ENCODE measurements at regions not wholly inside any gene's neighbourhood (a gene's known extent, or its start where the extent isn't known, plus 50 kb on each side); places are given as distances from the start of the nearest gene placed in this dataset.

DNA sequence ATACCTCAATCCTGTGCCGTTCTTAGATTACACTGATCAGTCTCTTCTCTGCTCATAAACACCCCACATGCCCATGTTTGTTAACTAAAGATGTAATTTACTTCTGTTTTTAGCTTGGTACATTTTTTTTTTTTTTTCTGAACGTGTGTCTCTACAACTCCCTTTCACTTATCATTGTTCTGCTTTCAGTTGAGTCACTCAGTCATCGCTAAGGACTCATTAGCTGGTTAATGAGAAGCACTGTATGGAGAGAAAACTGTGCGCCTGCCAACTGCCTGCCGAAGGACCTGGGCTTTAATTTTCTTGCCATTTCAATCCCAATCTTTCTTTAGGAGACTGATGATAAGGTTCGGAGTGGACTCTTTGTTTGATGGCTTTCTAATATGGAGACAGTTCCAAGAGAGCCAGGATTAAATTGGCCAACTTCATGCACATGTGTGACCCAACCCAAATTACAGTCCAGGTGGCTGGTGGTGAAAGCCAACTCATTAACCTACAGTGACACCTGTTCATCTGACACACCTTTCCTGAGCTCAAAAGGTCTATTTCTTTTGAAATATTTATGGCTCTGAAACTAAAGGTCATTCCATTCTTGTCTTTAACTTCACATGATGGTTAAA lies 334.1 kb downstream of the BCKDHB start:
- Mint-ChIP-seq H3K9me3 (ENCODE audit: unreplicated experiment) (peaks cover 4% of the 10 kb centered on the region), H3K27me3 (ENCODE audit: unreplicated experiment) (no peaks in the 10 kb centered on the region), H3K36me3 (ENCODE audit: unreplicated experiment) (no peaks in the 10 kb centered on the region), H3K4me1 (ENCODE audit: unreplicated experiment) (peaks cover 24% of the 10 kb centered on the region), H3K27ac (ENCODE audit: unreplicated experiment) (no peak overlapping the region), H3K4me3 (ENCODE audit: unreplicated experiment) (no peak overlapping the region)
- TF ChIP-seq, protein P1, sequence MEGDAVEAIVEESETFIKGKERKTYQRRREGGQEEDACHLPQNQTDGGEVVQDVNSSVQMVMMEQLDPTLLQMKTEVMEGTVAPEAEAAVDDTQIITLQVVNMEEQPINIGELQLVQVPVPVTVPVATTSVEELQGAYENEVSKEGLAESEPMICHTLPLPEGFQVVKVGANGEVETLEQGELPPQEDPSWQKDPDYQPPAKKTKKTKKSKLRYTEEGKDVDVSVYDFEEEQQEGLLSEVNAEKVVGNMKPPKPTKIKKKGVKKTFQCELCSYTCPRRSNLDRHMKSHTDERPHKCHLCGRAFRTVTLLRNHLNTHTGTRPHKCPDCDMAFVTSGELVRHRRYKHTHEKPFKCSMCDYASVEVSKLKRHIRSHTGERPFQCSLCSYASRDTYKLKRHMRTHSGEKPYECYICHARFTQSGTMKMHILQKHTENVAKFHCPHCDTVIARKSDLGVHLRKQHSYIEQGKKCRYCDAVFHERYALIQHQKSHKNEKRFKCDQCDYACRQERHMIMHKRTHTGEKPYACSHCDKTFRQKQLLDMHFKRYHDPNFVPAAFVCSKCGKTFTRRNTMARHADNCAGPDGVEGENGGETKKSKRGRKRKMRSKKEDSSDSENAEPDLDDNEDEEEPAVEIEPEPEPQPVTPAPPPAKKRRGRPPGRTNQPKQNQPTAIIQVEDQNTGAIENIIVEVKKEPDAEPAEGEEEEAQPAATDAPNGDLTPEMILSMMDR (IDR thresholded peaks at IDR 0.05), result no peak
- no peak for DNase-seq (ENCODE audit: extremely low spot score, unreplicated experiment)

GRCh38 chr6:80439721-80440470 lies 333.4 kb downstream of the BCKDHB start:
- H3K36me3 Mint-ChIP-seq (ENCODE audit: unreplicated experiment), result no peaks in the 10 kb centered on the region
- no peak overlapping the region for H3K4me3 Mint-ChIP-seq (ENCODE audit: unreplicated experiment)
- H3K27ac Mint-ChIP-seq (ENCODE audit: unreplicated experiment), result no peak overlapping the region
- no peaks in the 10 kb centered on the region for H3K27me3 Mint-ChIP-seq (ENCODE audit: unreplicated experiment)
- peaks cover 24% of the 10 kb centered on the region for H3K4me1 Mint-ChIP-seq (ENCODE audit: unreplicated experiment)
- TF ChIP-seq, protein P1 (IDR thresholded peaks at IDR 0.05), result no peak
- peaks cover 4% of the 10 kb centered on the region for H3K9me3 Mint-ChIP-seq (ENCODE audit: unreplicated experiment)
- DNase-seq (ENCODE audit: extremely low spot score, unreplicated experiment), result no peak

- H3K9me3 Mint-ChIP-seq (ENCODE audit: unreplicated experiment), result peaks cover 4% of the 10 kb centered on the region
- no peaks in the 10 kb centered on the region for H3K36me3 Mint-ChIP-seq (ENCODE audit: unreplicated experiment)
- DNase-seq (ENCODE audit: extremely low spot score, unreplicated experiment), result no peak
- peaks cover 26% of the 10 kb centered on the region for H3K4me1 Mint-ChIP-seq (ENCODE audit: unreplicated experiment)
- peak overlapping the region; percentile 75 for H3K27ac Mint-ChIP-seq (ENCODE audit: unreplicated experiment)
- no peaks in the 10 kb centered on the region for H3K27me3 Mint-ChIP-seq (ENCODE audit: unreplicated experiment)
- TF ChIP-seq, protein P1 (IDR thresholded peaks at IDR 0.05), result no peak
- H3K4me3 Mint-ChIP-seq (ENCODE audit: unreplicated experiment), result no peak overlapping the region
Measured at GRCh38 chr6:80438772-80439171, 332.3 kb downstream of the BCKDHB start.

DNA sequence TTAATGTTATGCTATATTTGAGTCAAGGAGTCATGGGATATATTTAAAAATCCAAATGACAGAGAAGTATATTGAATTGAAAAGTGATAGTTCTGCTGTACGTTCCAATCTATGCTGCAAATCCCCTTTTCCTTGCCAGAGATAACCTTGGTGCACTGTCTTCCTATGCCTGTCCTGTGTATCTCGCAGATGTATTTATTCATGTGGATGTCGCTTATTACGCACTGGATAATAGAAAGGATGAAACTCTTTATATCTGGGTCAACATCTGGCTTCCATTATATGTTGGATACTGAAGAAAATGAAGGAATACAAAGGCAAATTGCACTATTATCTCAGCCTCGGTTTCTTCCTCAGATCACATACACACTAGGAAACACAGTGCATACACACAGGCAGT lies 331.3 kb downstream of the BCKDHB start:
- Mint-ChIP-seq H3K36me3 (ENCODE audit: unreplicated experiment) (no peaks in the 10 kb centered on the region), H3K27ac (ENCODE audit: unreplicated experiment) (no peak overlapping the region), H3K4me3 (ENCODE audit: unreplicated experiment) (no peak overlapping the region), H3K27me3 (ENCODE audit: unreplicated experiment) (no peaks in the 10 kb centered on the region), H3K9me3 (ENCODE audit: unreplicated experiment) (peaks cover 4% of the 10 kb centered on the region), H3K4me1 (ENCODE audit: unreplicated experiment) (peaks cover 30% of the 10 kb centered on the region)
- no peak for DNase-seq (ENCODE audit: extremely low spot score, unreplicated experiment)
- TF ChIP-seq, protein P1 (IDR thresholded peaks at IDR 0.05), result no peak

DNA sequence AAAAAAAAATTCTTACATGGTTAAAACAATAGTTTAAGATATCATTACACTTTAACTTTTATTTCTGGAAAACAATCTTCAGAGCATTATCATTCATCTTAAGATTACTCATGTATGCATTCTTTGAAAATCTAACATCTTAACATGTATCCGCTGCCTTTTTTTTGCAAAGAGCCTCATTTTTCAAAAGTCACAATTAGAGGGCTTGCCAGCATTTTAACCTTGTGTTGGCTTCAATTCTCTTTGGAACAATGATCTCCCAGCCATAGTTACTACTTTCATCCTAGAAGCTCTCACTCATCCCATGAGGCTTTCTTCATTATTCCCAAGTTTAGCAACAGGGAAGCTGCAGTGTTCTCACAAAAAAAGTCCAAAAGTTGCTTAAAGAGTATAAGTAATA lies 330.8 kb downstream of the BCKDHB start:
- Mint-ChIP-seq H3K4me1 (ENCODE audit: unreplicated experiment) (peaks cover 25% of the 10 kb centered on the region), H3K36me3 (ENCODE audit: unreplicated experiment) (no peaks in the 10 kb centered on the region), H3K27ac (ENCODE audit: unreplicated experiment) (no peak overlapping the region), H3K9me3 (ENCODE audit: unreplicated experiment) (peaks cover under 1% of the 10 kb centered on the region), H3K4me3 (ENCODE audit: unreplicated experiment) (no peak overlapping the region), H3K27me3 (ENCODE audit: unreplicated experiment) (no peaks in the 10 kb centered on the region)
- TF ChIP-seq, protein P1 (IDR thresholded peaks at IDR 0.05), result no peak
- DNase-seq (ENCODE audit: extremely low spot score, unreplicated experiment), result no peak

Data from osteocyte (in vitro differentiated cells).